ENCODE measurements at regions not wholly inside any gene's neighbourhood (a gene's known extent, or its start where the extent isn't known, plus 50 kb on each side); places are given as distances from the start of the nearest gene placed in this dataset.

GRCh38 chr4:126742048-126742447 lies 890.7 kb upstream of the INTU start:
- no peak for TF ChIP-seq CTCF (IDR thresholded peaks at IDR 0.05)
- no peak for TF ChIP-seq POLR2A (IDR thresholded peaks at IDR 0.05)

Data from Peyer's patch (tissue), 4 donors.